SK-N-SH treated with all-trans-retinoic acid at 6 μM for 48 hours (cell line): ENCODE measurements at regions not wholly inside any gene's neighbourhood (a gene's known extent, or its start where the extent isn't known, plus 50 kb on each side); places are given as distances from the start of the nearest gene placed in this dataset.

Experiments used
- GLIS3 ChIP-seq: fragments of 250-450 bp; sonication (Bioruptor Pico); IDR thresholded peaks from 2 replicates; pipeline ENCODE4 v1.5.0; 2020; ENCODE audit warnings: mild to moderate bottlenecking, moderate library complexity
- PATZ1 ChIP-seq: fragments of 250-450 bp; sonication (Bioruptor Pico); IDR thresholded peaks from 2 replicates; pipeline ENCODE4 v1.8.0; 2020; ENCODE audit warnings: mild to moderate bottlenecking, moderate library complexity, borderline replicate concordance
- POU6F1 ChIP-seq: fragments of 250-450 bp; sonication (Bioruptor Pico); IDR thresholded peaks from 2 replicates; pipeline ENCODE4 v1.8.0; 2021; ENCODE audit warnings: low read depth, mild to moderate bottlenecking, moderate library complexity, borderline replicate concordance
- SNAI2 ChIP-seq: fragments of 250-450 bp; sonication (Bioruptor Pico); IDR thresholded peaks from 2 replicates; pipeline ENCODE4 v1.5.0; 2020; ENCODE audit warnings: mild to moderate bottlenecking, moderate library complexity
- ZNF565 ChIP-seq: fragments of 450-650 bp; formaldehyde crosslinking; conservative IDR thresholded peaks from 2 replicates; pipeline ENCODE4 v1.5.0; 2020; ENCODE audit warnings: low read depth, mild to moderate bottlenecking, moderate library complexity

- TF ChIP-seq SNAI2 (no peak), POU6F1 (CRISPR knock-in tag) (no peak), GLIS3 (no peak), PATZ1 (no peak), ZNF565 (no peak)
Measured at GRCh38 chr11:90536301-90536700, 313.5 kb upstream of the CHORDC1 start.
